ENCODE measurements at regions not wholly inside any gene's neighbourhood (a gene's known extent, or its start where the extent isn't known, plus 50 kb on each side); places are given as distances from the start of the nearest gene placed in this dataset.

GRCh38 chr21:35646606-35647005 lies 413.7 kb downstream of the SETD4 start:
- DNase-seq (ENCODE audit: low read depth, low spot score), result no peak

DNA sequence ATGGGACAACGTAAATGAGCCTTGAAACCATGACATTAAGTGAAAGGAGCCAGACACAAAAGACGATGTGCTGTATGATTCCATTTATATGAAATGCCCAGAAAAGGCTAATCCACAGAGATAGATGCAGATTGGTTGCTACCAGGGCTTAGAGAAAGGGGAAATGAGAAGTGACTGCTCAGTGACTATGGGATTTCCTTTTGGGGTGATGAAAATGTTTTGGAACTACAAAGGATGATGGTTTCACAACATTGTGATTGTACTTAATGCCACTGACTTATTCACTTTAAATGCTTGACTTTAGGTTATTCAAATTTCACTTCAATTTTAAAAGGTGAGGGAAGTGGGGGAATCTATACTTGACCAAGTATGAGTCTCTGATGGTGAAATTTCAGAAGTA lies 414.3 kb downstream of the SETD4 start:
- DNase-seq (ENCODE audit: low read depth, low spot score), result no peak

GRCh38 chr21:35644523-35644922 lies 415.8 kb downstream of the SETD4 start:
- DNase-seq (ENCODE audit: low read depth, low spot score), result no peak

DNA sequence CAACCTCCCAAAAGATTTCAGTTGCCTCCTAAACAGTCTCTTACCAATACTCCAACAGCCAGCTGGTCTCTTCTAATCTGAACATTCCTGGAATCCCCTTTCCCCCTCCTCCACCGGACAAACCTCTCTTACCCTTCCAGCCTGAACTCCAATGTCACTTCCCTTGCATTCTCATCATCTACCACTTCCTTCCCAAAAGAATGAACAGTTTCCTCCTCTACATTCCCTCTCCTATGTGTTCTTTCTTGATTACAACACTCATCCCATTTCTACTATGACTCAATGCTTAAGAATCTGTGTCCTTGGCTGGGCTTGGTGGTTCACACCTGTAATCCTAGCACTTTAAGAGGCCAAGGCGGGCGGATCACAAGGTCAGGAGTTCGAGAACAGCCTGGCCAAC lies 417.1 kb downstream of the SETD4 start:
- no peak for DNase-seq (ENCODE audit: low read depth, low spot score)

DNA sequence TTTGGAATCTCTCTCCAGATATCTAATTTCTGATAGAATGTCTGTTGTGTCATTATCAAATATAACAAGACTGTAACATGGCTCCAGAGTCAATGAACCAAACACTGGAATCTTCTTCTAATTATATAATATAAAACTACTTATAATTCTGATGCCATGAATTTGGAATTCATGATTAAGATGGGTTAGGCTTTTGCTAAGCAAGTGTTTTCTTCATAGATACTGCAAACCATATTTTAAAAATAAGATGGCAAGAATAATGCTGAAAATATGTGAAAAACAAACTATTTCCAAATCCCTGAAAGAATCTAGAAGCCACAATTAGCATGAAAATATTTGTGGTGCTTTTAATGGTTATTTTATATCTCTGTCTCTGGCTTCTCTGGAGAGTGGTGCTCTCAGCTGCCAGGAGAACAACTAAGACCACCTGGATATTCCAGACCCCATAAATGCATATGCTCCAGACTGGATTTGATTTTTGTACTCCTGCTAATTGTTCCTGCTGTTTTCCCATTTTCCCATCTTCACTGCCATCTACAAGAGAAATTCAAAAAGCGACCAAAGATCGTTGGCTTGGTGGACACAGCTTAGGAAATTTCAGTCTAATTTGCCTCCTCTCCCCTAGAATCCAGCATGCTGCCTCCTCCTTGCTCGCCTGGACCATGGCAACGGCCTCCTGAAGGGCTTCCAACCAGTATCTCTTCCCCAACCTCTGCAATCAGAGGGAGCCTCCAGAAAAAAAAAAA lies 418.9 kb downstream of the SETD4 start:
- no peak for DNase-seq (ENCODE audit: low read depth, low spot score)

GRCh38 chr21:35637431-35637830 lies 422.9 kb downstream of the SETD4 start:
- no peak for DNase-seq (ENCODE audit: low read depth, low spot score)

- no peak for DNase-seq (ENCODE audit: low read depth, low spot score)
These were observed 424.3 kb downstream of the SETD4 start for GRCh38 chr21:35635994-35636393.

DNA sequence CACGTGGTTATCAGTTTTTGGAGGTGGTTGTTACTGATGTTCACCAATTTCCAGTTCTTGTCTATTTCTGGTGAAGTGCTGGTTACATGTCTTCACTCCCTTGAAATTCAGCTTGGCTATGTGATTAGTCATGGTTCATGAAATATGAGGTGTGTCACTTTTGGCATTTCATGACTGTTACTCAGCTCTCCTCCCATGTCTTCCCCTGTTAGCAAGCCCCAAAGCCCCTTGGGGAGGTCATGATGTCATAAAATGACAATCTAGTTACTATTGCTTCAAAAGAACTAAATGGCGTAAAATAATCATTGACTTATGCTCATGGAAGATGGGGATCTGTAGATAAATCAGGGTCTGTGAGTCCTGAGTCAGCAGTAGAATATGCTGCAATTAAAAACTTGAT lies 425.1 kb downstream of the SETD4 start:
- no peak for DNase-seq (ENCODE audit: low read depth, low spot score)

GRCh38 chr21:35633501-35633900 lies 426.8 kb downstream of the SETD4 start:
- no peak for DNase-seq (ENCODE audit: low read depth, low spot score)

- DNase-seq (ENCODE audit: low read depth, low spot score), result no peak
These were observed 427.6 kb downstream of the SETD4 start for GRCh38 chr21:35632711-35633110.

GRCh38 chr21:35628316-35628715 lies 432.0 kb downstream of the SETD4 start:
- DNase-seq (ENCODE audit: low read depth, low spot score), result no peak

DNA sequence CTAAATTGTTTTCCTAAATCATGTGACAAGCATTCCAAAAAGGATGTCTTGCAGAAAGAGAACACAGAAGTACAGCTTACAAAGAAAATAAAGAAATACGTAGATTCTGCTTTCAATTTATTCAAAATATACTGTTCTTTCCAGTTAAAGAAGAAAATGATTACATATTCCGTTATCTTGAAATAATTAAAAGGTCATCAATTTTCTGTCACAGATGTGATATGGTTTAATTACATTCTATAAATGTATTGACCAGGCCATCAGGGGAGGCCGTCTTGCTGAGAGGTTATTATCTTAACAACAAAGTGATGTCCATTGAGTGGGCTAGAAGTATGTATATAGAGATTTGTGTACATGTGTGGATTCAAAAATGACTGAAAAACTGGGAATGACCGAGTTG lies 432.9 kb downstream of the SETD4 start:
- no peak for DNase-seq (ENCODE audit: low read depth, low spot score)

GRCh38 chr21:35625576-35625975 lies 434.8 kb downstream of the SETD4 start:
- DNase-seq (ENCODE audit: low read depth, low spot score), result no peak

DNA sequence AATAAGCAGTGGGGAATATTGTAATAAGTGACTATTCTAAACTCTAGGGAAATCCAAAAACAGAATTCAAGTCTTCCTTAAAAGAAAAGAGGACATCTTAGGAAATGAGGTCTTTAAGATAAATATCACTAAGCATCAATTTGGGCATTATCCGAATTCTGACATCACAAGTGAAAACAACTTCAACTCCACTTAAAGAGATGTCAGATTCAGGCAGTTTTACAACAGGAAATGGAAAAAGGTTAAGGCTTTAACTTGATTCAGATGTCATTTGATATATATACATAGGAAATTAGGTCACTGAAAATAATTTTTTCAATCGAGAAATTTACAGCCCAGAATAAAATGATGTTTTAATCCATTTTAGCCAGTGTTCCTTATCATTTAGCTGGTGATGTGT lies 435.4 kb downstream of the SETD4 start:
- DNase-seq (ENCODE audit: low read depth, low spot score), result no peak

DNA sequence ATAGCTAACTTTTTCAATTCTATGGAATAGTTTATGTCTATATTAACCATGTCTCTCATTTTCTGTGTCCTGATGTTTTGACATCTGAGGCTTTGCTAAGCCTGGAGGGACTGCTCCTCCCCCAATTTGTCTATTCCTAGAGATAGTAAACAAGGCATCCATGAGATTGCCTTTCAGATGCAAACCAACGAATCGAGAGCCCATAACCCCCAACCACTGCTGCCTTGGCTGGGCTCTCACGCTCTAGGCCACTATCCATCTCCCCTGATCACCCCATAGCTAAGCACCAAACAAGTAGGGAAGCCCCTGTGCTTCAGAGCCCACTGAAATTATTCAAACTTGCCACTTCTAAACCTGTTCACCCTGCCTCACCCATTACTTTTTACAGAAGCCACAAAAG lies 437.7 kb downstream of the SETD4 start:
- no peak for DNase-seq (ENCODE audit: low read depth, low spot score)

DNA sequence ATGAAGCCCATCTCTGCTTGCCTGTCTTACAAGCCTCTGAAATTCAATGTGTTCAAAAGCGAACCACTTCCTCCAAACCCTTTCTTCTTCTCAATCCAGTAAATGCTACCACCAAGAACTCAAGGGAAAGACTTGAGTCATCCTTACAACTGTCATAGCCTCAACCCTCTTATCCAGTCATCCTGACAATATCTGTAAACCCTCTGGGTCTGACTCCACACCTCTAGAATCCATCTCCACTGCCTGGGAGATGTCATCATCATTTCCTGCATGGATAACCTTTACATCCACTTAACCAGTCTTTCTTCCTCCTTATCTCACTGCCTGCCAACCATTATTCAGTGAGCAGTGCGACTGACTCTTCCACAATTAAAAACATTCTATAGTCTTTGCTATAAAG lies 441.1 kb downstream of the SETD4 start:
- DNase-seq (ENCODE audit: low read depth, low spot score), result no peak

GRCh38 chr21:35617491-35617890 lies 442.8 kb downstream of the SETD4 start:
- DNase-seq (ENCODE audit: low read depth, low spot score), result no peak

DNA sequence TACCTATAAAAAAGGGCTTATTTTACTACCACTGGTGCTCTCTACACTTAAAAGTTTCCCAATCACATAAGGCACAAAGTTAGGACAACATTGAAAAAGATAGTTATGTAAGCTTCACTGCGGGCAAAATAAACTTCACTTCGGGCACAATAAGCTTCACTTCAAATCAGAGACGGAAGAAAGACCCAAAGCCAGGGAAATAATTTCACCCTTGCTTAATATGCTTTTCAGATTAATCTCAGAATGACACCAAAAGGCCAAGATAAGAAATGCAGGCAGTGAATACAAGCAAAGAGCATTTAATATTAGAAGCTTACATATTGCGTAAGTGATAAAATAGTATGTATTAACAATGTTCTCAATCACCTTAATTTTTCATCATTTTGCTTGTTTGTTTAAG lies 444.2 kb downstream of the SETD4 start:
- DNase-seq (ENCODE audit: low read depth, low spot score), result no peak

- no peak for DNase-seq (ENCODE audit: low read depth, low spot score)
These were observed 445.0 kb downstream of the SETD4 start for GRCh38 chr21:35615325-35615724.

- no peak for DNase-seq (ENCODE audit: low read depth, low spot score)
These were observed 445.9 kb downstream of the SETD4 start for GRCh38 chr21:35614396-35614921.

DNA sequence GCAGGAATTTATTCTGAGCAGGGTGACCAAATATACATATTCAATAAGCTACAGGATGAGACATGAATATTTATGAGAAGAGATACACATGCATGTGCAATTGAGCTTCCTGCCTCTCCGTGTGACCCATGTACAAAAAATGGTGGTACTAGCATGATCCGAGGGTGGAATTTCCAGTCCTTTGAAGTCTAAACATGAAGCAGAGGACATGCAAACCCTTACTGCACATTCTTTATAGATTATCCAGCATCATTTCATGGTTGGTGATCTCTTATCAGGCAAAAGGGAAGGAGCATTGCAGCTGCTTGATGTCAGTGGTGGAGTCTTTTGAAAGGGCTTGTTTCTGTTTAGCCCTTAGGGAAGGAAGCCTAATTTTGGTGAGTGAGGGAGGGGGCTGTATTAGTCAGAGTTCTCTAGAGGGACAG lies 448.6 kb downstream of the SETD4 start:
- DNase-seq (ENCODE audit: low read depth, low spot score), result no peak

DNA sequence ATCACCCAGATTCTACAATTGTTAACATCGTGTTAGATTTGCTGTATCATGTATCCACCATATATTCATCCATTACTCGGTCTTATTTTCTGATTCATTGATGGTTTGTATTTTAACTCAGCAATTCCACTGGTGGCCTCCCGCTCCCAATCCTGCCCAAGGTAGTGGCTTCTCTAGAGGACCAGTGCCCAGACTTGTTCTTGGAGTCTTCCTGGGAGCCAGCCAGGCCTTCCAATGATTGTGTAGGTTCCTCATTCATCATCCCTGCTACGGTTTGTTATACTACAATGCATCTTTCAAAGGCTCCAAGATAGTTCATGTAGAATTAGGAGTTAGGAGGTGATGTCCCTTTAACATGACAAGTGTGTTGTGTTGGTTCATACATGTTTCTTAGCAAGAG lies 451.1 kb downstream of the SETD4 start:
- DNase-seq (ENCODE audit: low read depth, low spot score), result no peak

GRCh38 chr21:35607406-35607805 lies 452.9 kb downstream of the SETD4 start:
- no peak for DNase-seq (ENCODE audit: low read depth, low spot score)

DNA sequence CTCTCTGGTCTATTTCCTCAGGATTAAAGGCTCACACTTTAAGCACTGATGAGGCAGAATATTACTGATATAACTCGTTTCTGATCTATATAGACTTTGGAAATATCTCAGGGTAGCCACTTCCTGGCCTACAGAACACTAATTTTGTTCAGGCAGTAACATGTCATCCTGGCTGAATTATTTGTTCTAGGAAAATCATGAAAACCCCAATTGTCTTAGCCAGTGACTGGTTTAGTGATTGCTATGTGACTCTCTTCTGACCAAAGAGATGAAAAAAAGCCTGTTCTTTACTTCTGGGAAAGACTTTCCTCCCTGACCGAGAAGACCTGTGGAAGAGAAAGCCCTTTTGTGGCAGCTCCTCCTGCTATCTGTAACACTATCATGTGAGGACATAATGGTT lies 453.7 kb downstream of the SETD4 start:
- DNase-seq (ENCODE audit: low read depth, low spot score), result no peak
